SH-SY5Y (cell line): ENCODE measurements at regions not wholly inside any gene's neighbourhood (a gene's known extent, or its start where the extent isn't known, plus 50 kb on each side); places are given as distances from the start of the nearest gene placed in this dataset.

Source experiments
- GATA2 ChIP-seq: IDR thresholded peaks from 2 replicates; pipeline ENCODE4 v1.6.1; 2011; ENCODE audit warnings: mild to moderate bottlenecking, low read depth, low read length
- GATA3 ChIP-seq: IDR thresholded peaks from 2 replicates; pipeline ENCODE4 v1.6.1; 2011; ENCODE audit warnings: low read depth, mild to moderate bottlenecking, low read length, moderate library complexity

GRCh38 chr1:238624776-238625175 is 734.1 kb upstream of the ZP4 start:
- TF ChIP-seq GATA2 (no peak), GATA3 (no peak)
